ENCODE measurements at regions not wholly inside any gene's neighbourhood (a gene's known extent, or its start where the extent isn't known, plus 50 kb on each side); places are given as distances from the start of the nearest gene placed in this dataset.
A peak's percentile ranks its signal among the peaks of the same experiment; 100 is the strongest.

- Histone ChIP-seq H3K36me3 (ENCODE audit: control insufficient read depth in 2 of 2, insufficient read depth in 2 of 2, low read length in 1 of 2) (no peaks in the 10 kb centered on the region), H3K9me3 (ENCODE audit: control insufficient read depth in 2 of 2, insufficient read depth in 1 of 2, low read depth in 1 of 2, low read length in 1 of 2) (no peaks in the 10 kb centered on the region), H3K4me1 (ENCODE audit: control insufficient read depth in 2 of 2, insufficient read depth in 2 of 2, low read length in 1 of 2) (peaks cover 0 to 10% of the 10 kb centered on the region in 2 donors), H3K27ac (ENCODE audit: low read depth in 2 of 2, low read length in 1 of 2) (no peak overlapping the region), H3K4me3 (ENCODE audit: low read depth in 1 of 2, low read length in 2 of 2) (no peak overlapping the region), H3K27me3 (ENCODE audit: control insufficient read depth in 1 of 2, insufficient read depth in 2 of 2, low read length in 2 of 2) (no peaks in the 10 kb centered on the region)
- 81 to 82% methylated on average over 11 of the region's 11 CpGs for WGBS, 2 donors
These were observed 127.1 kb upstream of the GADD45A start for GRCh38 chr1:67557696-67558448.

- WGBS, 2 donors, result 83 to 84% methylated on average over 9 of the region's 9 CpGs
- Histone ChIP-seq H3K4me1 (ENCODE audit: control insufficient read depth in 2 of 2, insufficient read depth in 2 of 2, low read length in 1 of 2) (peaks cover 0 to 10% of the 10 kb centered on the region in 2 donors), H3K9me3 (ENCODE audit: control insufficient read depth in 2 of 2, insufficient read depth in 1 of 2, low read depth in 1 of 2, low read length in 1 of 2) (no peaks in the 10 kb centered on the region), H3K4me3 (ENCODE audit: low read depth in 1 of 2, low read length in 2 of 2) (no peak overlapping the region), H3K27ac (ENCODE audit: low read depth in 2 of 2, low read length in 1 of 2) (peak overlapping the region in 1 of 2 donors; percentile 65), H3K36me3 (ENCODE audit: control insufficient read depth in 2 of 2, insufficient read depth in 2 of 2, low read length in 1 of 2) (no peaks in the 10 kb centered on the region), H3K27me3 (ENCODE audit: control insufficient read depth in 1 of 2, insufficient read depth in 2 of 2, low read length in 2 of 2) (no peaks in the 10 kb centered on the region)
These were observed 126.4 kb upstream of the GADD45A start for GRCh38 chr1:67558449-67559193.

- Histone ChIP-seq H3K4me1 (ENCODE audit: control insufficient read depth in 2 of 2, insufficient read depth in 2 of 2, low read length in 1 of 2) (peaks cover 0 to 10% of the 10 kb centered on the region in 2 donors), H3K4me3 (ENCODE audit: low read depth in 1 of 2, low read length in 2 of 2) (peak overlapping the region; percentile 1 to 18), H3K27me3 (ENCODE audit: control insufficient read depth in 1 of 2, insufficient read depth in 2 of 2, low read length in 2 of 2) (no peaks in the 10 kb centered on the region), H3K27ac (ENCODE audit: low read depth in 2 of 2, low read length in 1 of 2) (peak overlapping the region; percentile 25 to 65), H3K9me3 (ENCODE audit: control insufficient read depth in 2 of 2, insufficient read depth in 1 of 2, low read depth in 1 of 2, low read length in 1 of 2) (no peaks in the 10 kb centered on the region), H3K36me3 (ENCODE audit: control insufficient read depth in 2 of 2, insufficient read depth in 2 of 2, low read length in 1 of 2) (no peaks in the 10 kb centered on the region)
- 30 to 42% methylated on average over 16 of the region's 16 CpGs for WGBS, 2 donors
These were observed 125.7 kb upstream of the GADD45A start for GRCh38 chr1:67559222-67559700.

GRCh38 chr1:67560580-67561255 lies 124.3 kb upstream of the GADD45A start:
- Histone ChIP-seq H3K4me1 (ENCODE audit: control insufficient read depth in 2 of 2, insufficient read depth in 2 of 2, low read length in 1 of 2) (peaks cover 0 to 9% of the 10 kb centered on the region in 2 donors), H3K36me3 (ENCODE audit: control insufficient read depth in 2 of 2, insufficient read depth in 2 of 2, low read length in 1 of 2) (no peaks in the 10 kb centered on the region), H3K9me3 (ENCODE audit: control insufficient read depth in 2 of 2, insufficient read depth in 1 of 2, low read depth in 1 of 2, low read length in 1 of 2) (no peaks in the 10 kb centered on the region), H3K27me3 (ENCODE audit: control insufficient read depth in 1 of 2, insufficient read depth in 2 of 2, low read length in 2 of 2) (no peaks in the 10 kb centered on the region), H3K27ac (ENCODE audit: low read depth in 2 of 2, low read length in 1 of 2) (no peak overlapping the region), H3K4me3 (ENCODE audit: low read depth in 1 of 2, low read length in 2 of 2) (no peak overlapping the region)
- 80 to 84% methylated on average over 10 of the region's 10 CpGs for WGBS, 2 donors

GRCh38 chr1:67561704-67562113 lies 123.3 kb upstream of the GADD45A start:
- no peak overlapping the region for H3K4me3 ChIP-seq (ENCODE audit: low read depth in 1 of 2, low read length in 2 of 2)
- 2 to 3% methylated on average over 4 of the region's 4 CpGs for WGBS, 2 donors
- H3K36me3 ChIP-seq (ENCODE audit: control insufficient read depth in 2 of 2, insufficient read depth in 2 of 2, low read length in 1 of 2), result no peaks in the 10 kb centered on the region
- H3K9me3 ChIP-seq (ENCODE audit: control insufficient read depth in 2 of 2, insufficient read depth in 1 of 2, low read depth in 1 of 2, low read length in 1 of 2), result no peaks in the 10 kb centered on the region
- H3K27ac ChIP-seq (ENCODE audit: low read depth in 2 of 2, low read length in 1 of 2), result peak overlapping the region; percentile 19 to 33
- H3K4me1 ChIP-seq (ENCODE audit: control insufficient read depth in 2 of 2, insufficient read depth in 2 of 2, low read length in 1 of 2), result peaks cover 0 to 5% of the 10 kb centered on the region in 2 donors
- H3K27me3 ChIP-seq (ENCODE audit: control insufficient read depth in 1 of 2, insufficient read depth in 2 of 2, low read length in 2 of 2), result no peaks in the 10 kb centered on the region

GRCh38 chr1:67563684-67564083 lies 121.3 kb upstream of the GADD45A start:
- H3K36me3 ChIP-seq (ENCODE audit: control insufficient read depth in 2 of 2, insufficient read depth in 2 of 2, low read length in 1 of 2), result no peaks in the 10 kb centered on the region
- H3K4me3 ChIP-seq (ENCODE audit: low read depth in 1 of 2, low read length in 2 of 2), result no peak overlapping the region
- peaks cover 0 to 5% of the 10 kb centered on the region in 2 donors for H3K4me1 ChIP-seq (ENCODE audit: control insufficient read depth in 2 of 2, insufficient read depth in 2 of 2, low read length in 1 of 2)
- no peaks in the 10 kb centered on the region for H3K27me3 ChIP-seq (ENCODE audit: control insufficient read depth in 1 of 2, insufficient read depth in 2 of 2, low read length in 2 of 2)
- H3K9me3 ChIP-seq (ENCODE audit: control insufficient read depth in 2 of 2, insufficient read depth in 1 of 2, low read depth in 1 of 2, low read length in 1 of 2), result no peaks in the 10 kb centered on the region
- peak overlapping the region; percentile 9 to 78 for H3K27ac ChIP-seq (ENCODE audit: low read depth in 2 of 2, low read length in 1 of 2)
- 74 to 76% methylated on average over 2 of the region's 2 CpGs for WGBS, 2 donors

GRCh38 chr1:67564193-67564592 lies 120.8 kb upstream of the GADD45A start:
- Histone ChIP-seq H3K27ac (ENCODE audit: low read depth in 2 of 2, low read length in 1 of 2) (peak overlapping the region; percentile 37 to 78), H3K9me3 (ENCODE audit: control insufficient read depth in 2 of 2, insufficient read depth in 1 of 2, low read depth in 1 of 2, low read length in 1 of 2) (no peaks in the 10 kb centered on the region), H3K4me1 (ENCODE audit: control insufficient read depth in 2 of 2, insufficient read depth in 2 of 2, low read length in 1 of 2) (peaks cover 0 to 4% of the 10 kb centered on the region in 2 donors), H3K4me3 (ENCODE audit: low read depth in 1 of 2, low read length in 2 of 2) (no peak overlapping the region), H3K36me3 (ENCODE audit: control insufficient read depth in 2 of 2, insufficient read depth in 2 of 2, low read length in 1 of 2) (no peaks in the 10 kb centered on the region), H3K27me3 (ENCODE audit: control insufficient read depth in 1 of 2, insufficient read depth in 2 of 2, low read length in 2 of 2) (no peaks in the 10 kb centered on the region)
- 18 to 33% methylated on average over 8 of the region's 8 CpGs for WGBS, 2 donors

GRCh38 chr1:67566803-67567377 lies 118.1 kb upstream of the GADD45A start:
- WGBS, 2 donors, result 62 to 63% methylated on average over 2 of the region's 2 CpGs
- no peaks in the 10 kb centered on the region for H3K27me3 ChIP-seq (ENCODE audit: control insufficient read depth in 1 of 2, insufficient read depth in 2 of 2, low read length in 2 of 2)
- H3K36me3 ChIP-seq (ENCODE audit: control insufficient read depth in 2 of 2, insufficient read depth in 2 of 2, low read length in 1 of 2), result no peaks in the 10 kb centered on the region
- H3K9me3 ChIP-seq (ENCODE audit: control insufficient read depth in 2 of 2, insufficient read depth in 1 of 2, low read depth in 1 of 2, low read length in 1 of 2), result no peaks in the 10 kb centered on the region
- H3K4me1 ChIP-seq (ENCODE audit: control insufficient read depth in 2 of 2, insufficient read depth in 2 of 2, low read length in 1 of 2), result peaks cover 4 to 5% of the 10 kb centered on the region in 2 donors
- H3K27ac ChIP-seq (ENCODE audit: low read depth in 2 of 2, low read length in 1 of 2), result no peak overlapping the region
- no peak overlapping the region for H3K4me3 ChIP-seq (ENCODE audit: low read depth in 1 of 2, low read length in 2 of 2)

- Histone ChIP-seq H3K4me3 (ENCODE audit: low read depth in 1 of 2, low read length in 2 of 2) (no peak overlapping the region), H3K27ac (ENCODE audit: low read depth in 2 of 2, low read length in 1 of 2) (peak overlapping the region; percentile 1 to 69), H3K27me3 (ENCODE audit: control insufficient read depth in 1 of 2, insufficient read depth in 2 of 2, low read length in 2 of 2) (no peaks in the 10 kb centered on the region), H3K36me3 (ENCODE audit: control insufficient read depth in 2 of 2, insufficient read depth in 2 of 2, low read length in 1 of 2) (no peaks in the 10 kb centered on the region), H3K9me3 (ENCODE audit: control insufficient read depth in 2 of 2, insufficient read depth in 1 of 2, low read depth in 1 of 2, low read length in 1 of 2) (no peaks in the 10 kb centered on the region), H3K4me1 (ENCODE audit: control insufficient read depth in 2 of 2, insufficient read depth in 2 of 2, low read length in 1 of 2) (peaks cover 7 to 8% of the 10 kb centered on the region in 2 donors)
- WGBS, 2 donors, result 47 to 50% methylated on average over 8 of the region's 8 CpGs
These were observed 114.4 kb upstream of the GADD45A start for GRCh38 chr1:67570486-67571143.
